ENCODE measurements at regions not wholly inside any gene's neighbourhood (a gene's known extent, or its start where the extent isn't known, plus 50 kb on each side); places are given as distances from the start of the nearest gene placed in this dataset.

- Histone ChIP-seq H3K4ac (ENCODE audit: low read depth in 1 of 2, low read length in 2 of 2) (no peak overlapping the region), H3K4me2 (ENCODE audit: low read length, poor library complexity, severe bottlenecking) (no peak overlapping the region), H2AFZ (ENCODE audit: low read depth, low read length) (no peak overlapping the region), H2BK12ac (ENCODE audit: low read length in 2 of 2) (no peak overlapping the region), H3K9ac (ENCODE audit: low read length) (no peak overlapping the region), H4K91ac (ENCODE audit: low read length) (no peak overlapping the region), H3K27me3 (ENCODE audit: control insufficient read depth in 1 of 2, insufficient read depth in 1 of 2, low read length in 2 of 2) (no peaks in the 10 kb centered on the region), H4K8ac (ENCODE audit: low read length) (no peak overlapping the region), H2BK120ac (ENCODE audit: low read depth, low read length) (no peak overlapping the region), H3K23ac (ENCODE audit: low read length in 2 of 2) (no peak overlapping the region), H2BK5ac (ENCODE audit: low read depth, low read length, poor library complexity, severe bottlenecking) (no peak overlapping the region), H3K18ac (ENCODE audit: low read depth in 1 of 2, low read length in 2 of 2) (no peak overlapping the region), H3K4me1 (ENCODE audit: control insufficient read depth, insufficient read depth, low read depth, low read length) (no peaks in the 10 kb centered on the region), H3K14ac (ENCODE audit: low read length in 2 of 2) (no peak overlapping the region), H3K4me3 (ENCODE audit: insufficient read depth in 1 of 2, low read depth in 1 of 2, low read length in 2 of 2) (no peak overlapping the region), H3K79me1 (replicated peaks; ENCODE audit: low read length, poor library complexity, severe bottlenecking) (no peaks in the 10 kb centered on the region), H2BK15ac (ENCODE audit: low read depth, poor library complexity, severe bottlenecking) (no peak overlapping the region), H2AK5ac (ENCODE audit: low read length, severe bottlenecking) (no peak overlapping the region), H3K36me3 (ENCODE audit: control insufficient read depth in 1 of 2, insufficient read depth in 2 of 2, low read depth in 1 of 2, low read length in 2 of 2) (no peaks in the 10 kb centered on the region), H3K9me3 (ENCODE audit: control insufficient read depth, low read length) (peaks cover 17% of the 10 kb centered on the region), H3K27ac (ENCODE audit: low read length, poor library complexity, severe bottlenecking) (no peak overlapping the region)
- DNase-seq = no peak
- WGBS = 93% methylated on average over 2 of the region's 2 CpGs
Observed at GRCh38 chr13:29980339-29980738, 129.9 kb upstream of the UBL3 start.

GRCh38 chr13:29978211-29978610 is 127.8 kb upstream of the UBL3 start:
- Histone ChIP-seq H2BK120ac (ENCODE audit: low read depth, low read length) (no peak overlapping the region), H2BK5ac (ENCODE audit: low read depth, low read length, poor library complexity, severe bottlenecking) (no peak overlapping the region), H3K9me3 (ENCODE audit: control insufficient read depth, low read length) (peaks cover 11% of the 10 kb centered on the region), H3K79me1 (replicated peaks; ENCODE audit: low read length, poor library complexity, severe bottlenecking) (no peaks in the 10 kb centered on the region), H3K9ac (ENCODE audit: low read length) (no peak overlapping the region), H2BK12ac (ENCODE audit: low read length in 2 of 2) (no peak overlapping the region), H3K4me2 (ENCODE audit: low read length, poor library complexity, severe bottlenecking) (no peak overlapping the region), H3K4me1 (ENCODE audit: control insufficient read depth, insufficient read depth, low read depth, low read length) (no peaks in the 10 kb centered on the region), H4K8ac (ENCODE audit: low read length) (no peak overlapping the region), H2BK15ac (ENCODE audit: low read depth, poor library complexity, severe bottlenecking) (no peak overlapping the region), H3K14ac (ENCODE audit: low read length in 2 of 2) (no peak overlapping the region), H3K4ac (ENCODE audit: low read depth in 1 of 2, low read length in 2 of 2) (no peak overlapping the region), H3K4me3 (ENCODE audit: insufficient read depth in 1 of 2, low read depth in 1 of 2, low read length in 2 of 2) (no peak overlapping the region), H3K23ac (ENCODE audit: low read length in 2 of 2) (no peak overlapping the region), H4K91ac (ENCODE audit: low read length) (no peak overlapping the region), H3K18ac (ENCODE audit: low read depth in 1 of 2, low read length in 2 of 2) (no peak overlapping the region), H3K27ac (ENCODE audit: low read length, poor library complexity, severe bottlenecking) (no peak overlapping the region), H3K36me3 (ENCODE audit: control insufficient read depth in 1 of 2, insufficient read depth in 2 of 2, low read depth in 1 of 2, low read length in 2 of 2) (no peaks in the 10 kb centered on the region), H3K27me3 (ENCODE audit: control insufficient read depth in 1 of 2, insufficient read depth in 1 of 2, low read length in 2 of 2) (no peaks in the 10 kb centered on the region), H2AFZ (ENCODE audit: low read depth, low read length) (no peak overlapping the region), H2AK5ac (ENCODE audit: low read length, severe bottlenecking) (no peak overlapping the region)
- peak; percentile 21 for DNase-seq
- no CpG with 5 or more reads among the region's 2 CpGs for WGBS

- Histone ChIP-seq H3K4me2 (ENCODE audit: low read length, poor library complexity, severe bottlenecking) (no peak overlapping the region), H2AFZ (ENCODE audit: low read depth, low read length) (no peak overlapping the region), H3K4me1 (ENCODE audit: control insufficient read depth, insufficient read depth, low read depth, low read length) (no peaks in the 10 kb centered on the region), H2AK5ac (ENCODE audit: low read length, severe bottlenecking) (no peak overlapping the region), H3K18ac (ENCODE audit: low read depth in 1 of 2, low read length in 2 of 2) (no peak overlapping the region), H2BK15ac (ENCODE audit: low read depth, poor library complexity, severe bottlenecking) (no peak overlapping the region), H3K27me3 (ENCODE audit: control insufficient read depth in 1 of 2, insufficient read depth in 1 of 2, low read length in 2 of 2) (no peaks in the 10 kb centered on the region), H3K27ac (ENCODE audit: low read length, poor library complexity, severe bottlenecking) (no peak overlapping the region), H2BK12ac (ENCODE audit: low read length in 2 of 2) (no peak overlapping the region), H3K4me3 (ENCODE audit: insufficient read depth in 1 of 2, low read depth in 1 of 2, low read length in 2 of 2) (peak overlapping the region in 1 of 2 experiments; percentile 21), H3K79me1 (replicated peaks; ENCODE audit: low read length, poor library complexity, severe bottlenecking) (no peaks in the 10 kb centered on the region), H3K14ac (ENCODE audit: low read length in 2 of 2) (no peak overlapping the region), H3K9ac (ENCODE audit: low read length) (peak overlapping the region; percentile 33), H3K4ac (ENCODE audit: low read depth in 1 of 2, low read length in 2 of 2) (no peak overlapping the region), H4K91ac (ENCODE audit: low read length) (no peak overlapping the region), H2BK120ac (ENCODE audit: low read depth, low read length) (no peak overlapping the region), H3K9me3 (ENCODE audit: control insufficient read depth, low read length) (peaks cover 11% of the 10 kb centered on the region), H2BK5ac (ENCODE audit: low read depth, low read length, poor library complexity, severe bottlenecking) (no peak overlapping the region), H4K8ac (ENCODE audit: low read length) (no peak overlapping the region), H3K23ac (ENCODE audit: low read length in 2 of 2) (no peak overlapping the region), H3K36me3 (ENCODE audit: control insufficient read depth in 1 of 2, insufficient read depth in 2 of 2, low read depth in 1 of 2, low read length in 2 of 2) (no peaks in the 10 kb centered on the region)
- DNase-seq = peak; percentile 59
- 48% methylated on average over 2 of the region's 6 CpGs for whole genome bisulfite sequencing
Observed at GRCh38 chr13:29977476-29978120, 127.2 kb upstream of the UBL3 start.

GRCh38 chr13:29976535-29976934 is 126.1 kb upstream of the UBL3 start:
- H3K36me3 ChIP-seq (ENCODE audit: control insufficient read depth in 1 of 2, insufficient read depth in 2 of 2, low read depth in 1 of 2, low read length in 2 of 2) = no peaks in the 10 kb centered on the region
- H3K4ac ChIP-seq (ENCODE audit: low read depth in 1 of 2, low read length in 2 of 2) = no peak overlapping the region
- H2BK15ac ChIP-seq (ENCODE audit: low read depth, poor library complexity, severe bottlenecking) = no peak overlapping the region
- no peak overlapping the region for H3K4me2 ChIP-seq (ENCODE audit: low read length, poor library complexity, severe bottlenecking)
- H2BK120ac ChIP-seq (ENCODE audit: low read depth, low read length) = no peak overlapping the region
- no peak for DNase-seq
- no peak overlapping the region for H2AFZ ChIP-seq (ENCODE audit: low read depth, low read length)
- no peaks in the 10 kb centered on the region for H3K79me1 ChIP-seq (replicated peaks; ENCODE audit: low read length, poor library complexity, severe bottlenecking)
- H2BK5ac ChIP-seq (ENCODE audit: low read depth, low read length, poor library complexity, severe bottlenecking) = no peak overlapping the region
- no peak overlapping the region for H3K9ac ChIP-seq (ENCODE audit: low read length)
- no peak overlapping the region for H3K14ac ChIP-seq (ENCODE audit: low read length in 2 of 2)
- WGBS = 97% methylated on average over 5 of the region's 5 CpGs
- H3K27me3 ChIP-seq (ENCODE audit: control insufficient read depth in 1 of 2, insufficient read depth in 1 of 2, low read length in 2 of 2) = no peaks in the 10 kb centered on the region
- H4K8ac ChIP-seq (ENCODE audit: low read length) = no peak overlapping the region
- no peak overlapping the region for H4K91ac ChIP-seq (ENCODE audit: low read length)
- H3K18ac ChIP-seq (ENCODE audit: low read depth in 1 of 2, low read length in 2 of 2) = no peak overlapping the region
- H3K4me1 ChIP-seq (ENCODE audit: control insufficient read depth, insufficient read depth, low read depth, low read length) = no peaks in the 10 kb centered on the region
- peaks cover 8% of the 10 kb centered on the region for H3K9me3 ChIP-seq (ENCODE audit: control insufficient read depth, low read length)
- H3K27ac ChIP-seq (ENCODE audit: low read length, poor library complexity, severe bottlenecking) = no peak overlapping the region
- H2AK5ac ChIP-seq (ENCODE audit: low read length, severe bottlenecking) = no peak overlapping the region
- H2BK12ac ChIP-seq (ENCODE audit: low read length in 2 of 2) = no peak overlapping the region
- no peak overlapping the region for H3K4me3 ChIP-seq (ENCODE audit: insufficient read depth in 1 of 2, low read depth in 1 of 2, low read length in 2 of 2)
- H3K23ac ChIP-seq (ENCODE audit: low read length in 2 of 2) = no peak overlapping the region

Data from mesenchymal stem cell (in vitro differentiated cells and primary cell).